Keratinocyte (primary cell): ENCODE measurements at regions not wholly inside any gene's neighbourhood (a gene's known extent, or its start where the extent isn't known, plus 50 kb on each side); places are given as distances from the start of the nearest gene placed in this dataset.

ENCODE experiments used
- DNase-seq: peaks from one replicate; pipeline ENCODE4 v3.0.0-alpha.2; 2011; ENCODE audit warnings: low read depth, missing footprints, low spot score
- FAIRE-seq: peaks from 2 replicates; lab custom pipeline; 2011; peaks lifted over from hg19 to GRCh38; lab: Jason Lieb, UNC
- H2AFZ ChIP-seq: 2 replicates; pipeline ENCODE4 v1.6.0; 2012; ENCODE audit warnings: low read length, control low read depth, inconsistent platforms; ENCODE audit not compliant: control insufficient read depth
- H3K27ac ChIP-seq: 2 replicates; pipeline ENCODE4 v1.5.1; 2011; ENCODE audit warnings: low read length; ENCODE audit not compliant: control insufficient read depth, insufficient read depth
- H3K27me3 ChIP-seq: 3 replicates; pipeline ENCODE4 v1.6.0; 2011; ENCODE audit warnings: low read length; ENCODE audit not compliant: control insufficient read depth, insufficient read depth; ENCODE audit errors: extremely low read depth
- H3K36me3 ChIP-seq, 2 experiments: 2 replicates in 1 of 2; 3 replicates in 1 of 2; pipeline ENCODE4 v1.5.1; 2011; ENCODE audit warnings: low read length in 2 of 2, mild to moderate bottlenecking in 1 of 2; ENCODE audit not compliant: control insufficient read depth in 2 of 2, insufficient read depth in 2 of 2; ENCODE audit errors: extremely low read depth in 1 of 2
- H3K4me1 ChIP-seq: 3 replicates; pipeline ENCODE4 v1.5.1; 2011; ENCODE audit warnings: low read length; ENCODE audit not compliant: control insufficient read depth, insufficient read depth; ENCODE audit errors: extremely low read depth
- H3K4me2 ChIP-seq: 3 replicates; pipeline ENCODE4 v1.6.0; 2011; ENCODE audit warnings: low read depth, low read length; ENCODE audit not compliant: control insufficient read depth, insufficient read depth; ENCODE audit errors: extremely low read depth
- H3K4me3 ChIP-seq, 3 experiments: fragments of 200-600 bp in 1 of 3; sonication (generic) in 1 of 3; 2 replicates in 2 of 3; 3 replicates in 1 of 3; pipeline ENCODE4 v1.5.1; 2011 to 2016; ENCODE audit warnings: low read length in 3 of 3, mild to moderate bottlenecking in 3 of 3, control low read depth in 2 of 3, inconsistent platforms in 1 of 3, low read depth in 1 of 3, mixed read lengths in 1 of 3, mixed run types in 1 of 3, moderate library complexity in 1 of 3; ENCODE audit not compliant: control insufficient read depth in 2 of 3, insufficient read depth in 2 of 3; ENCODE audit errors: extremely low read depth in 1 of 3
- H3K79me2 ChIP-seq: 2 replicates; pipeline ENCODE4 v1.6.0; 2012; ENCODE audit warnings: low read length; ENCODE audit not compliant: control insufficient read depth, insufficient read depth
- H3K9ac ChIP-seq: 3 replicates; pipeline ENCODE4 v1.6.0; 2011; ENCODE audit warnings: low read length; ENCODE audit not compliant: control insufficient read depth, insufficient read depth; ENCODE audit errors: extremely low read depth
- H3K9me1 ChIP-seq: 3 replicates; pipeline ENCODE4 v1.6.0; 2011; ENCODE audit warnings: low read length; ENCODE audit not compliant: control insufficient read depth, insufficient read depth; ENCODE audit errors: extremely low read depth
- H3K9me3 ChIP-seq: 2 replicates; pipeline ENCODE4 v1.5.1; 2012; ENCODE audit warnings: low read depth, low read length; ENCODE audit not compliant: control insufficient read depth
- H4K20me1 ChIP-seq: 3 replicates; pipeline ENCODE4 v1.6.0; 2011; ENCODE audit warnings: low read length; ENCODE audit not compliant: control insufficient read depth, insufficient read depth; ENCODE audit errors: extremely low read depth
- EZH2 ChIP-seq: IDR thresholded peaks from one replicate; pipeline ENCODE4 v1.6.1; 2012; ENCODE audit warnings: inconsistent platforms, mild to moderate bottlenecking, low read length, moderate library complexity
- dilution Hi-C: fragments of 300-500 bp; cut with MboI; formaldehyde crosslinking; loops from one replicate; pipeline ENCODE4 v1.7.0; 2020; ENCODE audit warnings: low sequenced_read_pairs; ENCODE audit not compliant: extremely low pct_ligation_motif_present
- TF ChIP-seq, protein P1 (sequence below), 3 experiments: IDR thresholded peaks in 1 of 3; conservative IDR thresholded peaks in 1 of 3; optimal IDR thresholded peaks in 1 of 3; 2 replicates in 2 of 3; 3 replicates in 1 of 3; pipeline versions ENCODE3 to v1.5.1; 2011; ENCODE audit warnings: low read length in 3 of 3, mild to moderate bottlenecking in 3 of 3, moderate library complexity in 2 of 3, control low read depth in 1 of 3, inconsistent platforms in 1 of 3; ENCODE audit not compliant: insufficient read depth in 2 of 3; ENCODE audit errors: extremely low read depth in 1 of 3

DNA sequence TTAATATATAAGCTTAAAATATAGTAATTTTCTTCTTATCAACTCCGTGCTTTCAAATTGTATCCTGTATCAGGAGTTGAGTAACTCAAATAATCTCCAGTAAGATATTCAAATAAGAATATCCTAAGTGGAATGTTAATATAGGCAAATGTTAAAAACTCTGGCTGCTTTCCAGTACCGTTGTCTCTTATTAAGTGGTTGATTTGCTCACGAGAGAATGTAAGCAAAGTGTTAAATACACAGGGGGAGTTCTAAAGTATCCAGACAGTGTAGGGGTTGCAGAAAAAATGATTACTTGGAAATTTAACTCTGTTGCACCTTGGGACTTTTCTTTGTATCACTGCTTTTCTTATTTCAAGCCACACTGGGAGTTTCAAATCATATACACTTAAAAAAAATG is 478.9 kb upstream of the TBL1XR1 start:
- TF ChIP-seq EZH2: no peak
- TF ChIP-seq, protein P1, sequence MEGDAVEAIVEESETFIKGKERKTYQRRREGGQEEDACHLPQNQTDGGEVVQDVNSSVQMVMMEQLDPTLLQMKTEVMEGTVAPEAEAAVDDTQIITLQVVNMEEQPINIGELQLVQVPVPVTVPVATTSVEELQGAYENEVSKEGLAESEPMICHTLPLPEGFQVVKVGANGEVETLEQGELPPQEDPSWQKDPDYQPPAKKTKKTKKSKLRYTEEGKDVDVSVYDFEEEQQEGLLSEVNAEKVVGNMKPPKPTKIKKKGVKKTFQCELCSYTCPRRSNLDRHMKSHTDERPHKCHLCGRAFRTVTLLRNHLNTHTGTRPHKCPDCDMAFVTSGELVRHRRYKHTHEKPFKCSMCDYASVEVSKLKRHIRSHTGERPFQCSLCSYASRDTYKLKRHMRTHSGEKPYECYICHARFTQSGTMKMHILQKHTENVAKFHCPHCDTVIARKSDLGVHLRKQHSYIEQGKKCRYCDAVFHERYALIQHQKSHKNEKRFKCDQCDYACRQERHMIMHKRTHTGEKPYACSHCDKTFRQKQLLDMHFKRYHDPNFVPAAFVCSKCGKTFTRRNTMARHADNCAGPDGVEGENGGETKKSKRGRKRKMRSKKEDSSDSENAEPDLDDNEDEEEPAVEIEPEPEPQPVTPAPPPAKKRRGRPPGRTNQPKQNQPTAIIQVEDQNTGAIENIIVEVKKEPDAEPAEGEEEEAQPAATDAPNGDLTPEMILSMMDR (optimal IDR thresholded peaks at IDR 0.05 in 1 of 3, IDR thresholded peaks at IDR 0.05 in 1 of 3, conservative IDR thresholded peaks at IDR 0.05 in 1 of 3; ENCODE audit: extremely low read depth in 1 of 3, insufficient read depth in 2 of 3, low read length in 3 of 3): no peak
- no peak overlapping the region for H3K4me3 ChIP-seq

DNA sequence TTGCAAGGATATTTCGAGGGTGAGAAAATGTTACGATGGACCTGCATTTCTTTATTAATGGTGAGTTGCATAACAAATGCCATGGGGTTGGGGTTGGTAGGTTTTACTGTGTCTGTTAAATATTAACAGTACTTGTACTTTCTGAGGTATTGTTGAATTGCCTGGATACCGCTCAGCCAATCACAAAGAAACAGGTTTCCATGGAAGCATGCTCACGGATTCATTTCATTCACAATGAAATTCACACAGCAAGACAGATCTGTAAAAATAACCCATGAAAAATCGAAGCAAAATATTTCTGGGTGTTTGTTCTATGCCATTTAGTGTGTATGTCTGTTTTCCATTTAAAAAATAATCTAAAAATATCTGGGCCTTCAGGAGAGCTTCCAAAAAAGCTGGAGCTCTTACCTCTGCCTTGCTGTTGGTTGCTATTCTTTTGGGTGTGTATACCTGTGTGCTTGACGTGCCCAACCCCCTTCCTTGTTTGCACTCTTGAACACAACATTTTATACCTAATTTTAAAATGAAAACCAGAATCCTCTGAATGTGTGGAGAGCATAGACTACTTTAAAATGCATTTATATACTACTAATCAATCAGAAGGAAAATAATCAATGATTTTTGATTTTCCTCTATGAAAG is 479.8 kb upstream of the TBL1XR1 start:
- Histone ChIP-seq H3K79me2 (no peaks in the 10 kb centered on the region), H3K4me1 (peaks cover 14% of the 10 kb centered on the region), H3K36me3 (no peaks in the 10 kb centered on the region), H3K9ac (no peak overlapping the region), H3K4me3 (no peak overlapping the region), H4K20me1 (no peaks in the 10 kb centered on the region), H3K9me3 (no peaks in the 10 kb centered on the region), H3K27ac (no peak overlapping the region), H3K4me2 (no peak overlapping the region), H3K9me1 (no peaks in the 10 kb centered on the region), H3K27me3 (no peaks in the 10 kb centered on the region), H2AFZ (no peak overlapping the region)
- dilution Hi-C loops: no loop called here
- DNase-seq (no peak), FAIRE-seq (no peak)
- TF ChIP-seq EZH2: no peak
- TF ChIP-seq, protein P1 (optimal IDR thresholded peaks at IDR 0.05 in 1 of 3, IDR thresholded peaks at IDR 0.05 in 1 of 3, conservative IDR thresholded peaks at IDR 0.05 in 1 of 3; ENCODE audit: extremely low read depth in 1 of 3, insufficient read depth in 2 of 3, low read length in 3 of 3): no peak

More for the DNA sequence above, 478.9 kb upstream of the TBL1XR1 start:
- peaks cover 14% of the 10 kb centered on the region for H3K4me1 ChIP-seq
- no peaks in the 10 kb centered on the region for H4K20me1 ChIP-seq
- H3K79me2 ChIP-seq: no peaks in the 10 kb centered on the region
- dilution Hi-C loops: no loop called here
- H3K27me3 ChIP-seq: no peaks in the 10 kb centered on the region
- no peak overlapping the region for H3K4me2 ChIP-seq
- no peaks in the 10 kb centered on the region for H3K36me3 ChIP-seq
- no peak for DNase-seq
- H3K9ac ChIP-seq: no peak overlapping the region
- H3K9me1 ChIP-seq: no peaks in the 10 kb centered on the region
- FAIRE-seq: no peak
- no peak overlapping the region for H3K27ac ChIP-seq
- H2AFZ ChIP-seq: no peak overlapping the region
- H3K9me3 ChIP-seq: no peaks in the 10 kb centered on the region
